Upper lobe of left lung (tissue), 4 donors: ENCODE measurements at regions not wholly inside any gene's neighbourhood (a gene's known extent, or its start where the extent isn't known, plus 50 kb on each side); places are given as distances from the start of the nearest gene placed in this dataset.

Source experiments
- CTCF ChIP-seq, 6 experiments: fragments of 450-650 bp in 4 of 6; fragments of 200-600 bp in 2 of 6; sonication (generic) in 2 of 6; IDR thresholded peaks; one replicate each; pipeline ENCODE4 v1.5.1; 2016 to 2019; ENCODE audit warnings: antibody characterized with exemption in 6 of 6
- POLR2A ChIP-seq, 4 donors: fragments of 450-650 bp; IDR thresholded peaks; one replicate each; pipeline ENCODE4 v1.5.1; 2016 to 2017; ENCODE audit warnings: antibody characterized with exemption in 4 of 4, mild to moderate bottlenecking in 2 of 4
- POLR2AphosphoS5 ChIP-seq, 2 donors: sonication (generic); formaldehyde crosslinking; IDR thresholded peaks; one replicate each; pipeline ENCODE4 v1.5.1; 2017; ENCODE audit warnings: antibody characterized with exemption in 2 of 2

GRCh38 chr6:9039258-9039657 is 603.9 kb upstream of the SLC35B3 start:
- TF ChIP-seq CTCF (IDR thresholded peaks at IDR 0.05): no peak
- no peak for TF ChIP-seq POLR2AphosphoS5 (IDR thresholded peaks at IDR 0.05)
- TF ChIP-seq POLR2A (IDR thresholded peaks at IDR 0.05): no peak
